H1 (cell line): ENCODE measurements at regions not wholly inside any gene's neighbourhood (a gene's known extent, or its start where the extent isn't known, plus 50 kb on each side); places are given as distances from the start of the nearest gene placed in this dataset.

ENCODE experiments used
- CTCF ChIA-PET: fragments of 300-600 bp; sonication (Branson Sonifier 250); formaldehyde crosslinking; loops from one replicate; lab custom pipeline; 2021; ENCODE audit not compliant: partially characterized antibody; lab: Charles Lee
- POLR2A ChIA-PET: fragments of 300-600 bp; sonication (Branson Sonifier 250); formaldehyde crosslinking; loops from one replicate; lab custom pipeline; 2021; ENCODE audit warnings: inconsistent platforms; ENCODE audit not compliant: partially characterized antibody; lab: Charles Lee
- DNase-seq, 2 experiments: peaks; one replicate each; pipeline versions ENCODE4 v3.0.0 to v3.0.0-alpha.2; 2010 to 2022; ENCODE audit warnings: low spot score in 2 of 2, low read depth in 1 of 2, mixed read lengths in 1 of 2
- FAIRE-seq: peaks from 2 replicates; lab custom pipeline; 2011; peaks lifted over from hg19 to GRCh38; lab: Jason Lieb, UNC
- H2AFZ ChIP-seq: 2 replicates; pipeline ENCODE4 v1.8.1; 2012; ENCODE audit warnings: low read length, inconsistent platforms
- H2AK5ac ChIP-seq: 2 replicates; pipeline ENCODE4 v1.6.1; 2013; ENCODE audit warnings: low read depth, low read length
- H2BK120ac ChIP-seq: replicated peaks from 2 replicates; pipeline ENCODE3; 2013; ENCODE audit warnings: low read depth, low read length, inconsistent platforms
- H2BK12ac ChIP-seq: 2 replicates; pipeline ENCODE4 v1.6.1; 2013; ENCODE audit warnings: low read depth, low read length
- H2BK15ac ChIP-seq: 2 replicates; pipeline ENCODE4 v1.6.1; 2013; ENCODE audit warnings: low read length
- H2BK20ac ChIP-seq: 2 replicates; pipeline ENCODE4 v1.6.1; 2013; ENCODE audit warnings: low read length
- H2BK5ac ChIP-seq: 2 replicates; pipeline ENCODE4 v1.6.1; 2013; ENCODE audit warnings: low read depth, low read length
- H3K14ac ChIP-seq: 2 replicates; pipeline ENCODE4 v1.6.1; 2013; ENCODE audit warnings: inconsistent platforms; ENCODE audit not compliant: insufficient read length
- H3K18ac ChIP-seq: 2 replicates; pipeline ENCODE4 v1.6.1; 2013; ENCODE audit warnings: low read length; ENCODE audit errors: extremely low read depth
- H3K23ac ChIP-seq: 2 replicates; pipeline ENCODE4 v1.6.1; 2013; ENCODE audit warnings: inconsistent platforms; ENCODE audit not compliant: insufficient read length
- H3K23me2 ChIP-seq: 2 replicates; pipeline ENCODE4 v1.6.1; 2013; ENCODE audit warnings: low read depth, low read length
- H3K27ac ChIP-seq: 2 replicates; pipeline ENCODE4 v1.6.1; 2011; ENCODE audit warnings: low read depth, low read length, inconsistent platforms
- H3K27me3 ChIP-seq, 4 experiments: replicated peaks in 1 of 4; 1 replicate in 1 of 4; 2 replicates in 3 of 4; pipeline versions ENCODE4 v1.6.1 to v1.8.1; 2011 to 2013; ENCODE audit warnings: low read length in 3 of 4, mild to moderate bottlenecking in 3 of 4, inconsistent platforms in 2 of 4, mixed read lengths in 2 of 4, moderate library complexity in 1 of 4; ENCODE audit not compliant: control insufficient read depth in 3 of 4, insufficient read depth in 3 of 4; ENCODE audit errors: extremely low read depth in 1 of 4
- H3K36me3 ChIP-seq, 4 experiments: 2 replicates each; pipeline versions ENCODE4 v1.6.1 to v1.8.1; 2011 to 2013; ENCODE audit warnings: mild to moderate bottlenecking in 4 of 4, low read length in 3 of 4, moderate library complexity in 2 of 4, control low read depth in 1 of 4, inconsistent platforms in 1 of 4; ENCODE audit not compliant: insufficient read depth in 4 of 4, control insufficient read depth in 2 of 4
- H3K4ac ChIP-seq: replicated peaks from 2 replicates; pipeline ENCODE3; 2013; ENCODE audit warnings: low read length, low read depth, mixed read lengths, inconsistent platforms; ENCODE audit not compliant: insufficient read length
- H3K4me1 ChIP-seq, 4 experiments: replicated peaks in 1 of 4; 1 replicate in 1 of 4; 2 replicates in 3 of 4; pipeline versions ENCODE4 v1.6.1 to v1.8.1; 2011 to 2013; ENCODE audit warnings: low read length in 3 of 4, inconsistent platforms in 2 of 4, mixed read lengths in 1 of 4; ENCODE audit not compliant: insufficient read depth in 4 of 4, control insufficient read depth in 3 of 4
- H3K4me2 ChIP-seq, 2 experiments: 2 replicates each; pipeline versions ENCODE4 v1.6.1 to v1.8.1; 2011 to 2013; ENCODE audit warnings: low read depth in 2 of 2, low read length in 2 of 2, control low read depth in 1 of 2, inconsistent platforms in 1 of 2, mild to moderate bottlenecking in 1 of 2; ENCODE audit not compliant: insufficient read depth in 1 of 2
- H3K4me3 ChIP-seq, 4 experiments: fragments of 200-600, 300-600 bp in 1 of 4; sonication (generic), shearing (Covaris generic), sonication (Bioruptor Twin) in 1 of 4; 2 replicates each; pipeline versions ENCODE4 v1.5.1 to v1.8.1; 2011 to 2016; ENCODE audit warnings: low read length in 4 of 4, low read depth in 3 of 4, control low read depth in 2 of 4, inconsistent platforms in 2 of 4, mild to moderate bottlenecking in 2 of 4, mixed read lengths in 1 of 4, moderate library complexity in 1 of 4; ENCODE audit not compliant: insufficient read depth in 2 of 4; ENCODE audit errors: extremely low read depth in 1 of 4
- H3K56ac ChIP-seq: replicated peaks from 2 replicates; pipeline ENCODE3; 2013; ENCODE audit warnings: low read depth, mild to moderate bottlenecking, mixed read lengths, low read length, inconsistent platforms; ENCODE audit not compliant: insufficient read length
- H3K79me1 ChIP-seq: 2 replicates; pipeline ENCODE4 v1.6.1; 2013; ENCODE audit warnings: low read depth, low read length, control low read depth
- H3K79me2 ChIP-seq, 2 experiments: 2 replicates each; pipeline versions ENCODE4 v1.6.1 to v1.8.1; 2012 to 2013; ENCODE audit warnings: low read length in 2 of 2, mild to moderate bottlenecking in 2 of 2, inconsistent platforms in 1 of 2; ENCODE audit not compliant: insufficient read depth in 2 of 2, control insufficient read depth in 1 of 2
- H3K9ac ChIP-seq, 4 experiments: replicated peaks in 1 of 4; 1 replicate in 1 of 4; 2 replicates in 3 of 4; pipeline versions ENCODE4 v1.6.1 to v1.8.1; 2011 to 2013; ENCODE audit warnings: low read depth in 3 of 4, low read length in 3 of 4, control low read depth in 2 of 4, mild to moderate bottlenecking in 2 of 4, moderate library complexity in 2 of 4, inconsistent platforms in 1 of 4; ENCODE audit errors: extremely low read depth in 1 of 4
- H3K9me3 ChIP-seq, 2 experiments: 2 replicates each; pipeline versions ENCODE4 v1.6.1 to v1.8.1; 2012 to 2013; ENCODE audit warnings: mild to moderate bottlenecking in 2 of 2, moderate library complexity in 2 of 2, control low read depth in 1 of 2, inconsistent platforms in 1 of 2, low read depth in 1 of 2, low read length in 1 of 2, mixed read lengths in 1 of 2; ENCODE audit not compliant: insufficient read depth in 2 of 2
- H4K20me1 ChIP-seq, 2 experiments: replicated peaks in 1 of 2; 2 replicates each; pipeline versions ENCODE3 to v1.8.1; 2011 to 2013; ENCODE audit warnings: inconsistent platforms in 2 of 2, low read length in 2 of 2, mild to moderate bottlenecking in 1 of 2; ENCODE audit not compliant: insufficient read depth in 2 of 2, control insufficient read depth in 1 of 2
- H4K5ac ChIP-seq: 2 replicates; pipeline ENCODE4 v1.6.1; 2013; ENCODE audit warnings: low read length, low read depth, mixed read lengths, inconsistent platforms; ENCODE audit not compliant: insufficient read length
- H4K8ac ChIP-seq: 2 replicates; pipeline ENCODE4 v1.8.0; 2013; ENCODE audit warnings: mild to moderate bottlenecking, moderate library complexity, low read length, inconsistent platforms; ENCODE audit not compliant: insufficient read depth; ENCODE audit errors: extremely low read depth
- H4K91ac ChIP-seq: replicated peaks from 2 replicates; pipeline ENCODE3; 2013; ENCODE audit warnings: low read length, mixed read lengths, inconsistent platforms; ENCODE audit not compliant: insufficient read length
- BACH1 ChIP-seq: IDR thresholded peaks from 2 replicates; pipeline ENCODE4 v1.6.1; 2012; ENCODE audit warnings: low read length, improper control_type of control experiment
- CREB1 ChIP-seq: IDR thresholded peaks from 2 replicates; pipeline ENCODE4 v1.6.1; 2012; ENCODE audit warnings: inconsistent platforms
- KDM4A ChIP-seq: IDR thresholded peaks from one replicate; pipeline ENCODE4 v1.7.1; 2012; ENCODE audit warnings: low read depth, mild to moderate bottlenecking, moderate library complexity, low read length, inconsistent platforms; ENCODE audit not compliant: severe bottlenecking
- NANOG ChIP-seq: IDR thresholded peaks from 2 replicates; pipeline ENCODE4 v1.6.1; 2011; ENCODE audit warnings: low read length, low read depth, mild to moderate bottlenecking, inconsistent platforms; ENCODE audit not compliant: insufficient read depth, poor library complexity, severe bottlenecking
- PHF8 ChIP-seq: fragments of 200-600 bp; sonication (generic); conservative IDR thresholded peaks from 2 replicates; pipeline ENCODE4 v1.7.1; 2012; ENCODE audit warnings: low read depth, mild to moderate bottlenecking, inconsistent platforms, low read length, moderate library complexity
- SAP30 ChIP-seq: fragments of 300-600 bp; sonication (generic); IDR thresholded peaks from 2 replicates; pipeline ENCODE4 v1.7.1; 2012; ENCODE audit warnings: low read length, moderate library complexity, mild to moderate bottlenecking, inconsistent platforms; ENCODE audit not compliant: insufficient read depth, insufficient replicate concordance
- SP4 ChIP-seq: IDR thresholded peaks from 2 replicates; pipeline ENCODE4 v1.6.1; 2012; ENCODE audit warnings: low read length, inconsistent platforms
- TCF12 ChIP-seq: IDR thresholded peaks from 2 replicates; pipeline ENCODE4 v1.6.1; 2011; ENCODE audit warnings: low read depth, mild to moderate bottlenecking, low read length
- WGBS, 2 experiments: shearing (Covaris generic) in 1 of 2; methylation state at CpG; one replicate each; pipeline versions ENCODE4 v1.1.6 to v1.1.7; 2013 to 2015; ENCODE audit warnings: low lambda C conversion rate in 2 of 2, mixed read lengths in 2 of 2, inconsistent platforms in 1 of 2, low coverage in 1 of 2, missing lambda C conversion rate in 1 of 2; ENCODE audit not compliant: insufficient replicate concordance in 2 of 2, insufficient coverage in 1 of 2, insufficient read length in 1 of 2; ENCODE audit errors: extremely low coverage in 1 of 2, missing lambda C conversion rate in 1 of 2; 5-methylcytosine and 5-hydroxymethylcytosine counted together
- TF ChIP-seq, protein P1 (sequence below): IDR thresholded peaks from 2 replicates; pipeline ENCODE4 v1.6.1; 2012; ENCODE audit warnings: low read length, inconsistent platforms
- TF ChIP-seq, protein P2 (sequence below): IDR thresholded peaks from 2 replicates; pipeline ENCODE4 v1.6.1; 2011; ENCODE audit warnings: low read length, improper control_type of control experiment

DNA sequence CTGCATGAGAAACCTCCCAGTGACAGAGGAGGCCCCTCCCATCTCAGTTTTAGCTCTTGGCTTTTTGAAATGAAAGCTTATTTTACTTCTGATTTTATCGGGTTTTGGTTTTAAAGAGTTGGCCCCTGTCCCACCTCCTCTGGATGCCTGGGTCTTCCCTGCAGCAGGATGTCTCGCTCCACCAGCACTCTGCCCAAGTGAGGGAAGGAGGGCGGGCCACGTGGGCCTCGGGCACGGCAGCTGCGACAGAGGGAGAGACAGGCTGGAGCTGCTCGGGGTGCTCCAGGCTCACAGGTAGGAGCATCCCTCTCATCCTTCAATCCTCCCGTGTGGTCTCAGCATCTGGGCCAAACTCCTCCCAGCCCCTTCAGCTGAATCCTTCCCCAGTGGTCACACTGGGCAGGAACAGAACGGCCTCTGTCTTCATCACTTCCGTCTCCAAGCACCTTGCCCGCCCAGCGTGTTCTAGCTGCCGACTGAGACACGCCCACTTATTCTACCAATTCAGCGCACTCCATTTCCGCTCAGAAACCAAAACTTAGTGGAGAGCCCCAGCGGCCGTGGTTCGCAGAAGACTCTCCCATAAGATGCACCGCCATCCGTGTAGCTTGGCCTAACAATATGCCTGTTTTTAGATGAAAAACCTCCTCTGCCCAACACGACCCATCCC is 222.9 kb downstream of the GLRX3 start:
- DNase-seq (no peak), FAIRE-seq (no peak)
- no peaks in the 10 kb centered on the region for H3K23me2 ChIP-seq
- H3K18ac ChIP-seq = no peak overlapping the region
- no peak overlapping the region for H2BK15ac ChIP-seq
- H3K27me3 ChIP-seq = no peaks in the 10 kb centered on the region
- H4K91ac ChIP-seq = no peak overlapping the region
- WGBS, 2 experiments = 95% methylated on average over 21 of the region's 23 CpGs; no CpG with 5 or more reads in 1 of the 2 experiments
- H2AK5ac ChIP-seq = no peak overlapping the region
- no peaks in the 10 kb centered on the region for H3K79me2 ChIP-seq
- peaks cover 0 to 4% (median 0%) of the 10 kb centered on the region in 4 experiments; a peak in 1 of 7 replicates for H3K4me1 ChIP-seq
- no peak overlapping the region for H3K14ac ChIP-seq
- no peak overlapping the region for H4K8ac ChIP-seq
- no peak overlapping the region for H4K5ac ChIP-seq
- H2BK5ac ChIP-seq = no peak overlapping the region
- no peak overlapping the region for H3K56ac ChIP-seq
- no peaks in the 10 kb centered on the region for H3K9me3 ChIP-seq
- TF ChIP-seq CREB1 (no peak), NANOG (no peak), TCF12 (no peak), BACH1 (no peak), KDM4A (no peak), PHF8 (no peak), SP4 (no peak), SAP30 (no peak)
- TF ChIP-seq, protein P1, sequence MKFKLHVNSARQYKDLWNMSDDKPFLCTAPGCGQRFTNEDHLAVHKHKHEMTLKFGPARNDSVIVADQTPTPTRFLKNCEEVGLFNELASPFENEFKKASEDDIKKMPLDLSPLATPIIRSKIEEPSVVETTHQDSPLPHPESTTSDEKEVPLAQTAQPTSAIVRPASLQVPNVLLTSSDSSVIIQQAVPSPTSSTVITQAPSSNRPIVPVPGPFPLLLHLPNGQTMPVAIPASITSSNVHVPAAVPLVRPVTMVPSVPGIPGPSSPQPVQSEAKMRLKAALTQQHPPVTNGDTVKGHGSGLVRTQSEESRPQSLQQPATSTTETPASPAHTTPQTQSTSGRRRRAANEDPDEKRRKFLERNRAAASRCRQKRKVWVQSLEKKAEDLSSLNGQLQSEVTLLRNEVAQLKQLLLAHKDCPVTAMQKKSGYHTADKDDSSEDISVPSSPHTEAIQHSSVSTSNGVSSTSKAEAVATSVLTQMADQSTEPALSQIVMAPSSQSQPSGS = no peak
- TF ChIP-seq, protein P2, sequence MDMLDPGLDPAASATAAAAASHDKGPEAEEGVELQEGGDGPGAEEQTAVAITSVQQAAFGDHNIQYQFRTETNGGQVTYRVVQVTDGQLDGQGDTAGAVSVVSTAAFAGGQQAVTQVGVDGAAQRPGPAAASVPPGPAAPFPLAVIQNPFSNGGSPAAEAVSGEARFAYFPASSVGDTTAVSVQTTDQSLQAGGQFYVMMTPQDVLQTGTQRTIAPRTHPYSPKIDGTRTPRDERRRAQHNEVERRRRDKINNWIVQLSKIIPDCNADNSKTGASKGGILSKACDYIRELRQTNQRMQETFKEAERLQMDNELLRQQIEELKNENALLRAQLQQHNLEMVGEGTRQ = no peak
- no peak overlapping the region for H3K4me2 ChIP-seq
- no peak overlapping the region for H3K9ac ChIP-seq
- H2AFZ ChIP-seq = no peak overlapping the region
- H2BK12ac ChIP-seq = no peak overlapping the region
- ChIA-PET POLR2A (no interaction called here), CTCF (interaction anchor here (1.1 to 1.5 kb wide), 3 partner anchors 13 to 21 kb away, joined by 3 to 5 read pairs (median 4); no protein-coding TSS in a partner anchor)
- no peaks in the 10 kb centered on the region for H3K79me1 ChIP-seq
- no peak overlapping the region for H3K23ac ChIP-seq
- no peak overlapping the region for H2BK20ac ChIP-seq
- H4K20me1 ChIP-seq = peaks cover 0 to 1% of the 10 kb centered on the region in 2 experiments
- no peaks in the 10 kb centered on the region for H3K36me3 ChIP-seq
- no peak overlapping the region for H3K4me3 ChIP-seq
- no peak overlapping the region for H3K27ac ChIP-seq
- H3K4ac ChIP-seq = no peak overlapping the region
- H2BK120ac ChIP-seq = no peak overlapping the region
